Spleen (tissue), 7 donors: ENCODE measurements at regions not wholly inside any gene's neighbourhood (a gene's known extent, or its start where the extent isn't known, plus 50 kb on each side); places are given as distances from the start of the nearest gene placed in this dataset.

Source experiments
- CTCF ChIP-seq, 11 experiments: fragments of 200-600 bp in 7 of 11; fragments of 450-650 bp in 4 of 11; sonication (generic) in 4 of 11; IDR thresholded peaks in 8 of 11; conservative IDR thresholded peaks in 3 of 11; 1 replicate in 7 of 11; 2 replicates in 4 of 11; pipeline versions ENCODE4 v1.4.0 to v1.8.0; 2016 to 2021; ENCODE audit warnings: antibody characterized with exemption in 11 of 11, inconsistent platforms in 4 of 11, mild to moderate bottlenecking in 1 of 11
- POLR2A ChIP-seq, 3 donors: fragments of 450-650 bp; IDR thresholded peaks; one replicate each; pipeline ENCODE4 v1.5.1; 2017; ENCODE audit warnings: antibody characterized with exemption in 3 of 3, mild to moderate bottlenecking in 1 of 3
- POLR2AphosphoS5 ChIP-seq, 3 donors: sonication (generic); formaldehyde crosslinking; IDR thresholded peaks; one replicate each; pipeline ENCODE4 v1.5.1; 2017; ENCODE audit warnings: antibody characterized with exemption in 3 of 3
- donor health status: DM: no; HTN: no; CAD: no; lungs with moderate emphysema.
- donor health status: DM: no; HTN: no; CAD: no.
- donor health status: DM: no; HTN: no; CAD: no.

DNA sequence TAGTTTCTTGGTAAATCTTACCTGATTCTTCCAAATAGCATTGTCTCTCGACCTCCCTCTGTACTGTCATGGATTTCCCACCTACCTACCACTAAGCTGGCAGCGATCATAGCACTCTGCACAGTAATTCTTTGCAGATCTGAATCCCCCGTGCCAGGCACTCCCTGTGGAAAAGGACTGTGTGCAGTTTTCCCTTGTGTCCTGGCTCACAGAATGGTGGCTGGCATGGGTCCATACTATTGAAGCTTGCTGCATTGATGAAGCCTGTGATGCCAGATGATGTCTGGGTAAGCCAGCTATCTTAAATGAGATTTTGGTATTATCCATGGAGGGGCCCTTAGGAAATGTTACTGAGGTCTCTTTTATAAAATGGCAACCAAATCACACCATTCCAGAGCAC is 135.7 kb downstream of the RPAP3 start:
- TF ChIP-seq POLR2AphosphoS5 (IDR thresholded peaks at IDR 0.05) = no peak
- no peak for TF ChIP-seq POLR2A (IDR thresholded peaks at IDR 0.05)
- TF ChIP-seq CTCF (IDR thresholded peaks at IDR 0.05 in 8 of 11, conservative IDR thresholded peaks at IDR 0.05 in 3 of 11) = no peak
